ENCODE measurements at regions not wholly inside any gene's neighbourhood (a gene's known extent, or its start where the extent isn't known, plus 50 kb on each side); places are given as distances from the start of the nearest gene placed in this dataset.

DNA sequence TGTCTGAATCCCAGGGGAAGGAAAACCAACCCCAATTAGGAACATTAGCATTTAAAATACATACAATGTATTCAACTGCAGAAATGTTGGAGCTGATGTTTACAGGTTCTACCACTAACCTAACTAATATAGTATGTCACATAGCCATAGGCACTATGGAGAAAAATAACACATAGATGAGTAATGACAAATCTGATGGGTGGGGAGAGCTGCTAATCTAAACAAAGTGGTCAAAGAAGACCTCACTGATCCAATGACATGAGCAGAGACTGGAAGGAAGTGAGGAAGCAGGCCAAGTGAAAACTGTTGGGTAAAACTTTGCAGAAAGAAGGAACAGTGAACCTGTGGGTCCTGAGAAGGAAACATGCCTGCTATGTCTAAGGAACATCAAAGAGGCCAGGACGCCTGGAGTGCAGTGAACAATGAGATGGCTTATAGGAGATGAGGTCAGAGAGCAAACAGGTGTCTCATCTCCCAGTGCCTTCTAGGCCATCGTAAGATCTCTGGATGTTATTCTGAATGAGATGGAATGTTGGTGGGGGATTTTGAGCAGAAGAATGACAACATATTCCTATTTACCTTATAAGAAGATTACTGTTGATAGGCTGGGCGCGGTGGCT, 135.7 kb downstream of the ALDH8A1 start:
- Histone ChIP-seq H3K4me1 (ENCODE audit: low read length) (no peaks in the 10 kb centered on the region), H3F3A (ENCODE audit: insufficient read depth, low read length) (no peaks in the 10 kb centered on the region), H4K20me1 (ENCODE audit: insufficient read depth, low read length) (no peaks in the 10 kb centered on the region), H3K4me2 (ENCODE audit: low read depth, low read length) (no peak overlapping the region), H3K9ac (ENCODE audit: low read length) (no peak overlapping the region), H3K4me3 (ENCODE audit: low read length) (no peak overlapping the region), H3K79me2 (ENCODE audit: low read length) (no peaks in the 10 kb centered on the region), H2AFZ (ENCODE audit: low read length) (no peak overlapping the region), H3K9me3 (replicated peaks; ENCODE audit: insufficient read depth, low read length) (no peaks in the 10 kb centered on the region), H3K27ac (ENCODE audit: low read length) (no peak overlapping the region), H3K36me3 (replicated peaks; ENCODE audit: insufficient read depth, low read length) (no peaks in the 10 kb centered on the region), H3K27me3 (replicated peaks; ENCODE audit: insufficient read depth, low read length) (no peaks in the 10 kb centered on the region), H3K9me2 (replicated peaks; ENCODE audit: insufficient read depth, low read length) (no peaks in the 10 kb centered on the region)
- no peak for TF ChIP-seq EZH2 (optimal IDR thresholded peaks at IDR 0.05; ENCODE audit: low read depth, low read length)
- TF ChIP-seq CTCF (IDR thresholded peaks at IDR 0.05; ENCODE audit: low read length), result no peak
- no peak for TF ChIP-seq EZH2phosphoT487 (IDR thresholded peaks at IDR 0.05; ENCODE audit: low read length)
- no peak for DNase-seq

- Histone ChIP-seq H3K79me2 (ENCODE audit: low read length) (no peaks in the 10 kb centered on the region), H3K4me1 (ENCODE audit: low read length) (no peaks in the 10 kb centered on the region), H3K36me3 (replicated peaks; ENCODE audit: insufficient read depth, low read length) (no peaks in the 10 kb centered on the region), H3K9ac (ENCODE audit: low read length) (no peak overlapping the region), H2AFZ (ENCODE audit: low read length) (no peak overlapping the region), H3K4me3 (ENCODE audit: low read length) (no peak overlapping the region), H3K9me2 (replicated peaks; ENCODE audit: insufficient read depth, low read length) (no peaks in the 10 kb centered on the region), H3K27me3 (replicated peaks; ENCODE audit: insufficient read depth, low read length) (no peaks in the 10 kb centered on the region), H3K27ac (ENCODE audit: low read length) (no peak overlapping the region), H3K9me3 (replicated peaks; ENCODE audit: insufficient read depth, low read length) (no peaks in the 10 kb centered on the region), H4K20me1 (ENCODE audit: insufficient read depth, low read length) (no peaks in the 10 kb centered on the region), H3K4me2 (ENCODE audit: low read depth, low read length) (no peak overlapping the region), H3F3A (ENCODE audit: insufficient read depth, low read length) (no peaks in the 10 kb centered on the region)
- TF ChIP-seq EZH2phosphoT487 (IDR thresholded peaks at IDR 0.05; ENCODE audit: low read length) (no peak), EZH2 (optimal IDR thresholded peaks at IDR 0.05; ENCODE audit: low read depth, low read length) (no peak), CTCF (IDR thresholded peaks at IDR 0.05; ENCODE audit: low read length) (no peak)
- no peak for DNase-seq
Observed at GRCh38 chr6:134813146-134813545, 136.8 kb downstream of the ALDH8A1 start.

GRCh38 chr6:134810402-134810801, 139.5 kb downstream of the ALDH8A1 start:
- Histone ChIP-seq H4K20me1 (ENCODE audit: insufficient read depth, low read length) (no peaks in the 10 kb centered on the region), H3K79me2 (ENCODE audit: low read length) (no peaks in the 10 kb centered on the region), H3K9me2 (replicated peaks; ENCODE audit: insufficient read depth, low read length) (no peaks in the 10 kb centered on the region), H3K9me3 (replicated peaks; ENCODE audit: insufficient read depth, low read length) (no peaks in the 10 kb centered on the region), H2AFZ (ENCODE audit: low read length) (no peak overlapping the region), H3K4me2 (ENCODE audit: low read depth, low read length) (no peak overlapping the region), H3K4me3 (ENCODE audit: low read length) (no peak overlapping the region), H3F3A (ENCODE audit: insufficient read depth, low read length) (no peaks in the 10 kb centered on the region), H3K27me3 (replicated peaks; ENCODE audit: insufficient read depth, low read length) (no peaks in the 10 kb centered on the region), H3K36me3 (replicated peaks; ENCODE audit: insufficient read depth, low read length) (no peaks in the 10 kb centered on the region), H3K4me1 (ENCODE audit: low read length) (no peaks in the 10 kb centered on the region), H3K9ac (ENCODE audit: low read length) (no peak overlapping the region), H3K27ac (ENCODE audit: low read length) (no peak overlapping the region)
- TF ChIP-seq CTCF (IDR thresholded peaks at IDR 0.05; ENCODE audit: low read length) (no peak), EZH2 (optimal IDR thresholded peaks at IDR 0.05; ENCODE audit: low read depth, low read length) (no peak), EZH2phosphoT487 (IDR thresholded peaks at IDR 0.05; ENCODE audit: low read length) (no peak)
- no peak for DNase-seq
